T-helper 1 cell treated with Interleukin-12 subunit alpha and Interleukin-12 subunit beta and Interleukin-4 antibody, amounts not matched to agents 30 ng/mL and 1 ng/mL, for 36 hours (primary cell): ENCODE measurements at regions not wholly inside any gene's neighbourhood (a gene's known extent, or its start where the extent isn't known, plus 50 kb on each side); places are given as distances from the start of the nearest gene placed in this dataset.
"Not testable (repeated sequence)": the region's sequence is repeated elsewhere in the genome, so short reads cannot be mapped to it uniquely, and the experiment has no call there.

Experiments used
- intact Hi-C: fragments of 100-400 bp; cut with micrococcal nuclease; formaldehyde crosslinking; loops from one replicate; pipeline ENCODE4 v1.15.1; 2024

- intact Hi-C loops: no loop called here
Observed at GRCh38 chr3:25844891-25845290, 55.0 kb downstream of the OXSM start.

GRCh38 chr3:25846282-25846681 lies 56.4 kb downstream of the OXSM start:
- intact Hi-C loops: no loop called here

GRCh38 chr3:25849091-25849490 lies 59.2 kb downstream of the OXSM start:
- intact Hi-C loops: no loop called here

GRCh38 chr3:25849641-25850385 lies 59.9 kb downstream of the OXSM start:
- intact Hi-C loops: no loop called here

GRCh38 chr3:25851693-25852259 lies 61.9 kb downstream of the OXSM start:
- intact Hi-C loops: not testable (repeated sequence)

GRCh38 chr3:25854214-25854613 lies 64.3 kb downstream of the OXSM start:
- intact Hi-C loops: no loop called here

GRCh38 chr3:25854635-25855034 lies 64.7 kb downstream of the OXSM start:
- intact Hi-C loops: no loop called here

GRCh38 chr3:25855266-25855784 lies 65.4 kb downstream of the OXSM start:
- intact Hi-C loops: no loop called here

GRCh38 chr3:25856902-25857518 lies 67.1 kb downstream of the OXSM start:
- intact Hi-C loops: loop anchor here (1.0 to 2.0 kb wide), 5 partner anchors 18 to 209 kb away; partner anchors contain the start of gene OXSM

- intact Hi-C loops: no loop called here
Observed at GRCh38 chr3:25861566-25861965, 71.7 kb downstream of the OXSM start.

GRCh38 chr3:25863011-25863415 lies 73.1 kb downstream of the OXSM start:
- intact Hi-C loops: no loop called here

GRCh38 chr3:25863416-25863959 lies 73.6 kb downstream of the OXSM start:
- intact Hi-C loops: no loop called here

GRCh38 chr3:25870452-25870851 lies 80.6 kb downstream of the OXSM start:
- intact Hi-C loops: no loop called here

- intact Hi-C loops: no loop called here
Observed at GRCh38 chr3:25872200-25872877, 82.4 kb downstream of the OXSM start.

GRCh38 chr3:25883492-25883891 lies 93.6 kb downstream of the OXSM start:
- intact Hi-C loops: no loop called here

GRCh38 chr3:25884981-25885380 lies 95.1 kb downstream of the OXSM start:
- intact Hi-C loops: no loop called here

GRCh38 chr3:25885544-25885943 lies 95.7 kb downstream of the OXSM start:
- intact Hi-C loops: no loop called here

GRCh38 chr3:25887907-25888306 lies 98.0 kb downstream of the OXSM start:
- intact Hi-C loops: no loop called here

- intact Hi-C loops: no loop called here
Observed at GRCh38 chr3:25888892-25889524, 99.1 kb downstream of the OXSM start.

- intact Hi-C loops: no loop called here
Observed at GRCh38 chr3:25889525-25889917, 99.6 kb downstream of the OXSM start.

- intact Hi-C loops: no loop called here
Observed at GRCh38 chr3:25894101-25894500, 104.2 kb downstream of the OXSM start.
